Erythroblast (primary cell): ENCODE measurements at regions not wholly inside any gene's neighbourhood (a gene's known extent, or its start where the extent isn't known, plus 50 kb on each side); places are given as distances from the start of the nearest gene placed in this dataset.

Experiments used
- DNase-seq, 2 experiments: peaks; one replicate each; lab custom pipeline; 2025; lab: John Stamatoyannopoulos, UW
- GATA1 ChIP-seq: IDR thresholded peaks from 2 replicates; pipeline ENCODE4 v1.6.1; 2011; ENCODE audit warnings: low read depth, mild to moderate bottlenecking, control low read depth, low read length, moderate library complexity
- POLR2A ChIP-seq: IDR thresholded peaks from 2 replicates; pipeline ENCODE4 v1.6.1; 2011; ENCODE audit warnings: mild to moderate bottlenecking, low read length

GRCh38 chr6:45739058-45739457, 276.6 kb downstream of the CLIC5 start:
- no peak for DNase-seq
- TF ChIP-seq POLR2A (no peak), GATA1 (no peak)

DNA sequence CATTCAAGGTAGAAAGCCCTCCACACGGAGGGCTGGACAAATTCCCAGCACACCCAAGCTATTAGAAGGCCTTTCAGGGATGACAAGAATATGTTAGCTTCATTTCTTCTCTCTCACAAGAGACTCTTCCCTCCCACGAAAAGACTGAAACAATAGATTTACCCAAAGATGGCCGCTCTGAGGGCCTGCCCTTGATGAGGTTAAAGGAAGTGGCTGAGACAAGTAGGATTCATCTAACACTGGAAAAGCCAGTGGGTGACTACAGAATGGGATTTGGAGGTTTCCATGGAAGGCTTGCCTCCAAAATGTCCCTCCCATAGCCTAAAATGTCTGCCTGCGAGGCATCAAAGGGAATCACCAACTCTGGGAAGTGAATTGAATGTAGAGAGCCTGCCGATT, 277.6 kb downstream of the CLIC5 start:
- no peak for TF ChIP-seq POLR2A
- TF ChIP-seq GATA1: no peak
- DNase-seq: no peak

GRCh38 chr6:45737331-45738056, 278.2 kb downstream of the CLIC5 start:
- TF ChIP-seq GATA1 (no peak), POLR2A (no peak)
- DNase-seq: no peak

DNA sequence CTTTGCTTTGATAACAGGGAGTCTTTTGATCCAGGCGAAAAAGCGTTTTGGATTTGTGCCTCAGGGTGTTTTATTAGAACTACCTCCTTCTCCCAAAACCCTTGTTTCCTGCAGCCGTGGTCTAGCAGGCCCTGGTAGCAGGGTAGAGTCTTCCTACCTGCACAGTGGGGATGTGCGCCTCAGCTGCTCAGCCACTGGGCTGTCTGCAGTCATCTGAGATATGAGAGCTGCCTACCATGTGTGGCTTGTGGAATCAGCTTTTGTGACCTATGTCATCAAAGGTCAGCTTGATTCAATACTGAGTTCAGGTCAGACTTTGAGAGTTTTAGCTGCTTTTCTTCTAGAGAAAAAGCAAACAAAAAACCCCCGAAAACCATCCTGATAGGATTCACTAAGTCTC, 279.5 kb downstream of the CLIC5 start:
- no peak for DNase-seq
- TF ChIP-seq POLR2A (no peak), GATA1 (no peak)

DNA sequence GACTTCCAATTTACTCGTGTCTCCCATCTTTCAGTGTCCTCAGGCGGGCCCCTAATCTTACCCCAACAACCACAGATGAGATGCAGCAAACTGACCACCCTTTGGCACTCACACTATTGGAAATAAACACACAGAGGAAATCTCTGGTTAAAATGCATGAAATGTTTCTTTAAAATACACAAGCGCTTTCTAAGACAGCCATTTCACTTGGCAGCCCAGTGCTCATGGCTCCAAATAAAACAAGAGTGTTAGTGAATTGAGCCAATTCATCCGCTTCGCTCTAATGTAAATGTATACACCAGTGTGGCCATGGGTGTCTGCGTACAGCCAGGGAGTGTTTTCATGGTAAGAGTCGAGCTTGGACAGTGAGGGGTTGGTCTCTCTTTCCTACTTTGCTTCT, 282.9 kb downstream of the CLIC5 start:
- TF ChIP-seq GATA1: no peak
- no peak for TF ChIP-seq POLR2A
- no peak for DNase-seq

DNA sequence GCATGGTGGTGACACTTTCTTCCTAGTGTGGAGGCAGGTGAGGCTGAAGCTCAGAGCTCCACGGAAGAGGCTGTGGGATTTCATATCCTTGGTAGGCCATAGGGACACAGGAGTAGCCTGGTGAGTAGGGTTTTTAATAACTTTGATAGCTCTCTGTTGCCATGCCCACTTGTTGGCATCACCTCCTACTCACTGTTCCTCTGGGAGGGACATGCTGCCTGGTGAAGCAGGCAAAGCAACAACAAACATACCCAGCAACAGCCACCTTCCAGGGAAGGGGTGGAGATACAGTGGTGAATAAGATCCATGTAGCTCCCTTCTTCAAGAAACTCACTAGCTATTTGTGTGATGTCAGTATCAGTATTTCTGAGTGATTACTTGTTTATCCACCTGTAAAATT, 285.4 kb downstream of the CLIC5 start:
- TF ChIP-seq GATA1 (no peak), POLR2A (no peak)
- no peak for DNase-seq

DNA sequence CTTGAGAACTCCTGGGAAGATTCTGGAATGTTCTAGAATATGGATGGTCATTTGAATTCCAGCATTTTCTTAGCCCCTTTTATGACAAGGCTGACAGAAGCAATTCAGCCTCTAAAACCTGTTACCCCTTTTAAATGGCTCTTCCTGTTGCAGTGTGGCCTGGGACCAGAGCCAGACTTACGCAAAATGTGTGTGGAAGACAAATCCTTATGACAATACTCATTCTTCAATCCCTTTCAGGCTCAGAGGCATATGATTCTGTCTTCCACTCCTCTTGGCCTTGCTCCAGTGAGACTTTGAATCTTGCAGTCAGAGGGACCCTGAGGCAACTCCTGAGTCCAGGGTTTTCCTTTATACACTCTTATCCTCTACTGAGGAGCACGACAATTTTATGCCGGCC, 287.0 kb downstream of the CLIC5 start:
- no peak for TF ChIP-seq POLR2A
- TF ChIP-seq GATA1: no peak
- no peak for DNase-seq

DNA sequence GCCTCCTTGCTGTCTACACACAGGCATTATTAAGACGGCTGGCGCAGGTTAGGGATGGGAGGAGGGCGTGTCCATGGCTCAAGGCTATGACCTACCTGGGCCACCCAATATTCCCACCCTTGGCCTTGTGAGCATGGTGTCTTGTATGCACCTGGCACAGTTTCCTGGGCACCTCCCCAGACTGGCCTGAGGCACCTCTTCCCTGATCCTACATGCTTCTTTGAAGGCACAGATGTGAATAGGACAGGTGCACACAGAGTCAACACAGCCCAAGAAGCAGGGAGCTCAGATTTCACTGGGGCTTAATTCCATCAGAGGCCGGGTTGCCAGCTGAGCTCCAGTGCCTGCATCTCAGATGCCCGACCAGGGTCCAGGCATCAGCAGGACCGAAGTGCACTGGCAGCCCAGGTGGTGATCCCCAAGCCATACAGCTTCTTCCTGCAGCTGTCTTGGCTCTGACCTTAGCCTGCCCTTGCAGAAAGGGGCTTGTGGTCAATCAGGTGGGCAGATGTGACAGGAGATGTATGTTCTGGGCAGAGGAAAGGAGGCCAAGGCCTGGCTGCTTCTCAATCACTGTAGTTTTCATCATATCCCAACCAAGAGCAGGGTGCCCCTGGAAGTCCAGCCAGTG, 287.7 kb downstream of the CLIC5 start:
- DNase-seq: no peak
- TF ChIP-seq GATA1 (no peak), POLR2A (no peak)

- DNase-seq: no peak
- no peak for TF ChIP-seq POLR2A
- no peak for TF ChIP-seq GATA1
Observed at GRCh38 chr6:45727228-45727627, 288.4 kb downstream of the CLIC5 start.

- TF ChIP-seq POLR2A (no peak), GATA1 (no peak)
- no peak for DNase-seq
Observed at GRCh38 chr6:45726444-45726843, 289.2 kb downstream of the CLIC5 start.

- no peak for TF ChIP-seq POLR2A
- no peak for TF ChIP-seq GATA1
- DNase-seq: no peak
Observed at GRCh38 chr6:45724511-45724910, 291.1 kb downstream of the CLIC5 start.

DNA sequence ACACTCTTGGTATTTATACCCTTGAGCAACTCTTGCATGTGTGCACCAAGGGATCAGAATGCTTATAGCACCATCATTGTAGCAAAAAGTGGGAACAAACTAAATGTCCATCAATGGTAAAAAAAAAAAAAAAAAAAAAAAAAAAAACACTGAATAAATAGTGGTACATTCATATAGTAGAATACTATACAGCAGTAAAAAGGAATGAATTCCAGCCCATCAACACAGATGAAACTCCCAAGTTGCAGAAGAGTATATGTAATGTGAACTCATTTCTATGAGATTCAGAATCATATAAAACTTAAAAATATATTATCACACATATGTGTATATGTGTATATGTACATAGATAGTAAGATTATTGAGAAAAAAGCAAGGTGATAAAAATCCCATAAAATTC, 291.6 kb downstream of the CLIC5 start:
- TF ChIP-seq GATA1 (no peak), POLR2A (no peak)
- DNase-seq: no peak

DNA sequence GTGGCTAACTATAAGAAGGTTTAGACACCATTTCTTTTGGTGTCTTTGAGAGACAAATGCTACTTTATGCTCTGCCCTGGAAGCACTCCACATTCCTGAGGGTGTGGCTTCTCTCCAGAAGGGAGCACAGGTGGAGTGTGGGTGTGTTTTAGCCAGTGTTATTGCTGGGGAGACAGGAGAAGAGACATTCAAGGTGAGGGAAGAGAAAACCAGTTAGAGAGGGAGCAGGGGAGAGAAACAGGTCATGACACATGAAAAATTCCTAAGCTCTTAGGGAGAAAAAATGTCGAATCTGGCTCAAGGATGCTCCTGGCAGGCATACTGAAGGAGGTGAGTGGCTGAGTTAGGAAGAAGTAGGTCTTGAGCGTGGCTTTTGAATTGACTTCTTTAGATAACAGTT, 292.8 kb downstream of the CLIC5 start:
- TF ChIP-seq POLR2A: no peak
- TF ChIP-seq GATA1: no peak
- DNase-seq: no peak

DNA sequence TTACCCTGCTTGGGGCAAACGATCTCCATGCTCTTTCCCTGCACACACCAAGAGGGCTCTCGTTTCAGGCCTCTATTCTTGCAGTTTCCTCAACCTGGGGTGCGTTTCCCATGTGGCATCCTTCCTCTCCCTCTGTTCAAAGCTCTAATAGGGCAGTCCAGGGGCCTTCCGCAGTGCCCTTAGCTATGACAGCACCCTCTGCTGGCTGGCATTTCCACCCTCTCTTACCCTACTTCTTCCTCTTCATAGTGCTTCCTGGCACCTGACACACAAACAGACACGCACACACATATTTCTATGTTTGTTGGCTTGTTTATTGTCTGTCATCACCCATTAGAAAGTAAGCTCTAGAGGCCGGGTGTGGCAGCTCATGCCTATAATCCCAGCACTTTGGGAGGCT, 294.0 kb downstream of the CLIC5 start:
- no peak for DNase-seq
- no peak for TF ChIP-seq POLR2A
- TF ChIP-seq GATA1: no peak

- DNase-seq: no peak
- no peak for TF ChIP-seq GATA1
- no peak for TF ChIP-seq POLR2A
Observed at GRCh38 chr6:45718871-45719270, 296.8 kb downstream of the CLIC5 start.

- DNase-seq: no peak
Observed at GRCh38 chr6:45718131-45718530, 297.5 kb downstream of the CLIC5 start.

More at GRCh38 chr6:45718131-45718530, 297.5 kb downstream of the CLIC5 start:
- TF ChIP-seq POLR2A: no peak
- TF ChIP-seq GATA1: no peak
